ENCODE measurements at regions not wholly inside any gene's neighbourhood (a gene's known extent, or its start where the extent isn't known, plus 50 kb on each side); places are given as distances from the start of the nearest gene placed in this dataset.
"Not testable (repeated sequence)": the region's sequence is repeated elsewhere in the genome, so short reads cannot be mapped to it uniquely, and the experiment has no call there.

- no peak for DNase-seq
Observed at GRCh38 chr10:111612273-111612672, 535.4 kb downstream of the ADRA2A start.

DNA sequence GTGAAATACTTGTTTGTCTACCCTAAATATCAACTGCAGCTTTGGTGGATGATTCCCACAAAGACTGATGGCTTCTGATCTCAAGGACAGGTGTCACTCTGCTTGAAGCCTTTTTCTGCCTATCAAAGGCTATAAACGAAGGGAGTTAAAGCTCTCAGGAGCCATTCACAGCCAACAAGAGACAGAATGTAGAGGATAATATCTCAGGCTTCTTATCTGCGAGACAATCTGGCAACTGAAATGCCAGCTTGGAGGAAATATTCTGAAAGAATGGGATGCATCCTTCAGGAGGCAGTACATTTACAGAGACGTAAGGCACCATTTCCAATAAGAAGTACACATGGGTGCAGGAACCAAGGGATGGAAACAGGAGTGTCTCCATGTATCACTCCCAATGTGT, 549.4 kb downstream of the GPAM start:
- no peak for DNase-seq

DNA sequence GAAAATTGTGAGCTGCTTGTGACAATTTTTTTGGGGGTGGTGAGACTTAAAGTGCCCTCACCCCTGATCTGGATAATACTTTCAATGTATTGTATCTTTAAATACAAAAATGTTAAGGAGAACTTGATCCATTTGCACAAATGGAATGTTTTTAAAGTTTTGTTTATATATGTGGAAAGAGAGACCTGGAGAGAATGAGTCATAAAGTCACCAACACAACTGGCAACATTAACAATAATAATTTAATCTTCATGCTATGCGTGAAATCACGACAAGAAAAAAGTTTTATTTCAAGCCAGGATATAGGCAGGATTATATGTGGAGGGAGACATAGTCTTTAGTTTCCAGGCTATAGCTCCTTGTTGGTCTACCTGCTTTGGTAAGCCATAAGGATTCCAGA, 537.5 kb downstream of the GPAM start:
- DNase-seq, result no peak

DNA sequence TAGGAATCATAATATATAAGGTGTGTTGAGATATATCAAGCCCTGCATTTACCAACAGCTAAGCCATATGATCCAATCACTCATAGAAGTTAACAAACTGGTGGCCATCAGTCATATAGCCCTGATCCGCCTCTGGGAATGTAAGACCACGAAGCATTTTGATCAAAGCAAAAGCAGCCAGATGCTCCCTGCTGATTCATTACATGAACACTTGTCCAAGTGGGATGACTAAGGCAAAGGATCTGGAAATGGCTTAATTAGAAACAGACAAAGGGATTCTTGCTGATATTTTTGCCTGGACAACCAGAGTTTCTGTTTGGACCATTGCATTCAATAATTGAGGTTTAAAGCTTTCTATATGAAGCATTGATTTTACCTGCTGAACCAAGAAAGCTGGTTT, 535.5 kb downstream of the GPAM start:
- no peak for DNase-seq

- DNase-seq, result not testable (repeated sequence)
Observed at GRCh38 chr10:111649080-111649479, 534.5 kb downstream of the GPAM start.

DNA sequence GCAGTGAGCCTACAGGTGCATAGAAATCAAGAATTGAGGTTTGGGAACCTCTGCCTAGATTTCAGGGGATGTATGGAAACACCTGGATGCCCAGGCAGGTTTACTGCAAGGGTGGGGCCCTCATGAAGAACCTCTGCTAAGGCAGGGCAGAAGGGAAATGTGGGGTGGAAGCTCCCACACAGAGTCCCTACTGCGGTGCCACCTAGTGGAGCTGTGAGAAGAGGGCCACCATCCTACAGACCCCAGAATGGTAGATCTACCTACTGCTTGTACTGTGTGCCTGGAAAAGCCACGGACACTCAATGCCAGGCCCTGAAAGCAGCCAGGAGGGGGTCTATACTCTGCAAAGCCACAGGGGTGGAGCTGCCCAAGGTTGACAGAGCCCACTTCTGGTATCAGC, 533.5 kb downstream of the GPAM start:
- DNase-seq, result no peak

GRCh38 chr10:111656066-111656465, 527.5 kb downstream of the GPAM start:
- no peak for DNase-seq

DNA sequence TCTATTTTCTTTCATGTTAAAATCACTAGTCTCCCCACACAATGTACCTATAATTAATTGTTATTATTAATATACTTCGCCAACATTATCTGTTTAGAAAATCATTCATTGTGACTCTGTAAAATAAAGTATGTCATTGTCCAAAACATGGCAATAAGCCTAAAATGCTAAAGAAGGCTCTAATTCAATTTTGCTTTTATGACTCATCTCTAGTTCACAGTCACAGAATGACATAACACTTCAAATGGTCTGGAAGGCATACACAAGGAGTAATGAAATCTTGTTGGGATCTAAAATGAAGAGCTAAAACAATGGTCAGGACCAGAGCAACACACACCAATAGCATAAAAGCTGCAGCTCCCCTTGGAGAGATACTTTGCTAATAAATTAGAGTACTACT, 505.8 kb downstream of the GPAM start:
- no peak for DNase-seq

- no peak for DNase-seq
Observed at GRCh38 chr10:111686796-111687195, 496.8 kb downstream of the GPAM start.

- DNase-seq, result no peak
Observed at GRCh38 chr10:111698711-111699110, 484.9 kb downstream of the GPAM start.

- DNase-seq, result no peak
Observed at GRCh38 chr10:111703986-111704385, 479.6 kb downstream of the GPAM start.

DNA sequence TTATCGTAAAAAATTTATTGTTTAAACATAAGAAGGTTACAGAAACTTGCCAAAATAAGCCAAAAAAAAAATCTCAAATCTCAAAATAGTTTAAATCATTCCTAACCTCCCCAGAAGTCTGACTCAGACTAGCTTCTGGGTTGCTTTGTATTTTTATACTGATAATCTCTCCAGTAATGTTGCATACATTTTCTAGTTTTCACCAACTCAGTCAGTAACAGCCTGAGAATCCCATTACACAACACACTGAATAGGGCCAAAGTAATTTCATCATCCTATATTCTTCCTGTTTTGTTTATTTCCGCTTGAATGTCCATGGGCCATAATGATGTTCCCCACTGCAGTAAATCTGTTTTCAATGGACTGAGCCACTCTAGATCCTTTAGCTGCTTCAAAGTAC, 478.5 kb downstream of the GPAM start:
- no peak for DNase-seq

DNA sequence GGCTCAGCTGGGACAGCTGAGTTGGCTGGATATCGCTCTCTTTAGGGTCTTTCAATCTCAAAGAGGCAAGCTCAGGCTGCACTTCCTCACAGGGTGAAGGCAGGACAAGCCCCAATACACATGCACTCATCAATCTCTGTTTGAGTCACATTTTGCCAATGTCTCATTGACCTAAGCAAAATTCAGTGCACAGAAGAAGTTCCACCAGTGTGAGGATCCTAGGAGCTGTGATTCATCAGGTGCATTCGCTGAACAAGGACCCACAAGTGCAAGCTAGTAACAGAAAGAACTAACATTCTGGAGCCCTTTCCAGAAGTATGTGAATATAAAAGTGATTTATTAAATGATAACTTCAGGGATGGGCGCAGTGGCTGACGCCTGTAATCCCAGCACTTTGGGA, 477.2 kb downstream of the GPAM start:
- no peak for DNase-seq

- DNase-seq, result no peak
Observed at GRCh38 chr10:111707076-111707475, 476.5 kb downstream of the GPAM start.

DNA sequence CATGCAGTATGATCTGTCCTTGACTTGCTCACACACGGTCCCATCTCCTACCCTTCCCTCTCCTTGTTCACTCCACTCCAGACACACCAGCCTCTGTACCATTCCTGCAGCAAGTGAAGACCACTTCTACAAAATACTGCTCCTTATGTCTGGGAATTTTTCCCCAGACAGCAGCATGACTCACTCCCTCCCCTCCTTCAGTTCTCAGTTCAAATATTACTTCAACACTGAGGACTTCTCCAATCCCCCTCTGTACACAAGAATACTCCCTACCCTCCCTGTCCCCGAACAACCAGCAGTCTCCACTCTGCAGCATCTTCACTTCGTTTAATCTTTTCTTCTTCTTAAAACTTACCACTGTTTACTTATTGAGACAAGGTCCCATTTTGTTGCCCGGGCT, 474.0 kb downstream of the GPAM start:
- DNase-seq, result no peak

GRCh38 chr10:111716032-111716431, 467.5 kb downstream of the GPAM start:
- DNase-seq, result no peak

GRCh38 chr10:111724121-111724520, 459.4 kb downstream of the GPAM start:
- DNase-seq, result no peak

DNA sequence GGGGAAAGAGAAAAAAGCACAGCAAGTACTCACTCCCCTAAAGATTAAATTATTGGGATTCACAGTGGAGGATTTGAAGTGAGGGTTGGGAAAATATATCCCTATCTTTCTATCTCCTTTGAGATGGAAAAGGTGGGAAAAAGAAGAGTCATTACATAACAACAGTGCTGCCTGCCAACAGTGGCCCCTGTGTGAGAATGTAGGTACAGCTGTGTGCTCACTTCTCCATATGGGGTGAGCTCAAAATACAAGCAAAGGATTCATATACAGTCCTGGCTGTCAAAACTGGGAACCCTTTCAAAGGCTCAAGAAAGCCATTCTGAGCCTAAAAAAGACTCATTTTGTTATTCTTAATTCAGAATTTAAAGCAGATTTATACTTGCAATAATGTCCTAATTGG, 458.5 kb downstream of the GPAM start:
- DNase-seq, result no peak

DNA sequence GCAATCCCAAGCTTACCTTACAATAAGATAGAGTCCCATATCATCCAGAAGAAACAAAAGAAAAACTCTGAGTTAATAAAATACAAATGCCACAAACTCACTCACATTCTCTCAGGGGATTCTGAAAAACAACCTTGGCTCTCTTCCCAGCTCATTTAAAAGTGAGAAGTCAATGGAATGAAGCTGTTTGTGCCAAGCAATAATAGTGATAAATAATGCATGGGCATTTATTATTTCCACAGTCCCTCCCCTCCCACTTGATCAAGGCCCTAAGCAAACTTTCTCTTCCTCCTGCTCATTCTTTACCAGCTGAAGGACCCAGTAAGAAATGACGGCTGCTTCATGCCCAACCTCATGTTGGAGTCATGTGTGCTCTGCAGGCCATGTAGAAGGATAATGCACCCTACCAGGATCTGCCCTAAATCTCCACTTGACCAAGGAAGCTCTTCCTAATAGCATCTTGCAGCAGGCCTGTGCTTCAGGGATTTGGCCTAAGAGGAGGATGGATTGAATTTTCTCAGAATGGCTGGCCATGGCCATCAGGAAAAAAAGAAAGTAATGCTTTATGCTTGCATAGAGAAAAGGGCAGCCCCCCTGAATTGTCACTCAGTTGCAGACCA, 451.3 kb downstream of the GPAM start:
- no peak for DNase-seq

DNA sequence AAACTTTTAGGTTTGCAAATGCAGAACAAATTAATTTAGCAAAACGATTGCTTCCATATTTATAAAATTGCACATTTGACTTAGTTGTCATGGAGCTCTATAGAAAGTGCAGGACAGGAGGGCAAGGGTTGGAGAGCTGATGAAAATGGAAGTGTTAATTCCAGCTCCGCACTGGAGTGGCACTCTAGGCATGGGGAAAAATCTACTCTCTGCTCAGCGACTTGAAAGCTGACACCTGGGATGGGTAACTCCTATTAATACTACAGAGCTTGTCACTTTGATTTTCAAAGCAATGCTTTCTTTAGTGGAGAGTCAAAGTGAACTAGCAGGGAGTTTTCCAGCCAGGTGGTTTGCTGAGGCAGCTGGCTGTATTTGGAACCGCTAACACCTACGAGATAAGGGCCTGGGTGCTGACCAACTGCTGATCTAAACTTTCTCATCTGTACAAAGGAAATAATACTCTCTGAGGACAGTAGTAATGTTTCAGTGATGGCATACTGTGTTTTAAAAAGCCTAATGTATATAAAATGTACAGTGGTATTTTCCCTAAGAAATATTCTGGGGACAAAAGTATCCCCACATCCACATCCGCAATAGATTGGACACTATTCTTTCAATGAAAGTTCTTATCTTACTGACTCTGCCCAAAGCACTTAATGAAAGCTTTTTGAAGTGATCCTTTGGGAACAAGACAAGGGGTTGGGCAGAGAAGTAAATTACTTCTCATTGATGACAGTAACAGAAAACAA, 444.3 kb downstream of the GPAM start:
- no peak for DNase-seq

GRCh38 chr10:111739874-111740139, 443.8 kb downstream of the GPAM start:
- no peak for DNase-seq

DNA sequence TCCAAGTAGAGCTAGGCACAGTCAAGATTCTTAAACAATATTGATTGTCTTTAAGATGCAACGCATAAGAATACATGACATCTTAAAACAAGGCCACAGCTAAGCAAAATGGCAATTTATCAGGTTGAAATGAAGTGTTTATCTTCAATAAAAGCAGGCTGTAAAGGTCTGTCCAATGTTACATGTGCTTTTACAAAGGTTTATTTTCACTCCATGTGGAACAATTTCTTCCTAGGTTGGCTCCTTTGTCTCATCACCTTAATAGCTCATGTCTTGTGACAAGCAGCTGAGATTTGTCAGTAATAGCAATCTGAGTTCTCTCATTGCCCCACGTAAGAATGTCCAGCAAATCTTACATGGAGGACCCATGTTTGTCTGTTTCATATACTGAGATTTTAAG, 437.6 kb downstream of the GPAM start:
- no peak for DNase-seq

DNA sequence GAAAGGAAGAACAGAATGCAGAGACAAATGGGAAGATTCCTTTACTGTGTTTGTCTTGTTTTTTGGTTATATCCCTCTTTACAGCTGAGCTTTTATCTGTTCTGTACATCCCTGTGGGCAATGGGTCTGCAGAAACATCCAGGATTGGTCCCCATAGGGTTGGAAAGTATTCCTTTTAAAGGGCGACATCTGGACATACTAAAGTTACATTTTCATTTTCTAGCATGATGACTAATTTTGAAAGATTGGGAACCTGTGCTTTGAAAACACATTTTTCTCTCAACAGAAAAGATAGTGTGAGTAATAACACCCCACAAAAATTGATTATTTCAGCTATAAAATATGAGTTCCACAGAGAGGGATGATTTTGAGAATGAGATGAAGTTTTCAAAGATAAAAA, 435.8 kb downstream of the GPAM start:
- no peak for DNase-seq

- DNase-seq, result no peak
Observed at GRCh38 chr10:111748184-111748583, 435.4 kb downstream of the GPAM start.

GRCh38 chr10:111750165-111750849, 433.3 kb downstream of the GPAM start:
- no peak for DNase-seq
